ENCODE measurements at regions not wholly inside any gene's neighbourhood (a gene's known extent, or its start where the extent isn't known, plus 50 kb on each side); places are given as distances from the start of the nearest gene placed in this dataset.
A peak's percentile ranks its signal among the peaks of the same experiment; 100 is the strongest.

DNA sequence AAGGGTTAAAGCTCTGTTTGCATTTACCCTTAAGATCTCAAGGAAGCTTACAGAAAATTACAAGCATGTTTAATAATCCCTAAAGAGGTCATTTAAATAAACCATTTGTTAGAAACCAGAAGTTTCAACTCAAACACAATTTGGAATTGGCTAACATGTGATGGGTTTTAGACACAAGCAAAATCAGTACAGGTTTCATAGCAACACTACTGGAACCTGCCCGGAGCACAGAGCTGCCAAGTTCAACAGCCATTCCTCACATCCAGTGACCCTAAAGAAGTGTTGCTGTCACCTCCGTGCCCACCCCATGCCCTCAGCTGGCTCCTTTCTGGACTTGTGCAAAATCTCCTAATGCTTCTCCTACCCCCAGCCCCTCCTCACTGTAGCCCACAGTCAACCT lies 338.8 kb upstream of the AUTS2 start:
- Mint-ChIP-seq H3K4me1 (no peaks in the 10 kb centered on the region), H3K4me3 (no peak overlapping the region), H3K27ac (no peak overlapping the region), H3K36me3 (no peaks in the 10 kb centered on the region), H3K9me3 (peaks cover 0 to 5% (median 2%) of the 10 kb centered on the region in 5 donors), H3K27me3 (peaks cover 0 to 6% of the 10 kb centered on the region in 2 donors)
- no peaks in the 10 kb centered on the region for H3K36me3 ChIP-seq (ENCODE audit: insufficient read depth, low read length)
- H3K27me3 ChIP-seq (ENCODE audit: insufficient read depth, low read length, poor library complexity, severe bottlenecking) = no peaks in the 10 kb centered on the region
- H3K4me3 ChIP-seq (ENCODE audit: low read length) = no peak overlapping the region
- H3K9me3 ChIP-seq (ENCODE audit: low read length) = no peaks in the 10 kb centered on the region
- DNase-seq = no peak
- ChIA-PET POLR2A (no interaction called here), CTCF (no interaction called here)
- no peaks in the 10 kb centered on the region for H3K4me1 ChIP-seq (ENCODE audit: insufficient read depth, low read length)
- H3K27ac ChIP-seq (ENCODE audit: low read depth, low read length) = no peak overlapping the region

DNA sequence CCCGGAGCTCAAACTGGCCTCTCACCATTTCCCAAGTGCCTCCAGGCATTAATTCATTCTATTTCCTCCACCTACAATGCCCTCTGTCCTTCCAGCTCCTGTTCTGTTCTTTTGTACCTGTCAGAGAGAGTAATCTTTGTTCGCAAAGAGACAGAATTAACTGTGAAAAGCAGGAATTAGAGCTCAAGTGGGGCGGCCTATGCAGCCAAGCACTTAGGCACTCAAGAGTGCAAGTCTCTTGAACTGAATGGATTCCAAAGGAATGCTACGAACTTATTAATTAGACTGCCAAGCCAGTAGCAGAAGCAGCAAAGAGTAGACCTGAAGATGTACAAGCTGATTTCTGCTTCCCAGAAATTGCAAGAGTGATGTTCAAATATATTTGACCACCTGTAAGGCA lies 338.3 kb upstream of the AUTS2 start:
- CTCF ChIA-PET = no interaction called here
- H3K4me1 ChIP-seq (ENCODE audit: insufficient read depth, low read length) = no peaks in the 10 kb centered on the region
- POLR2A ChIA-PET = no interaction called here
- no peaks in the 10 kb centered on the region for H3K36me3 ChIP-seq (ENCODE audit: insufficient read depth, low read length)
- H3K36me3 Mint-ChIP-seq = no peaks in the 10 kb centered on the region
- no peaks in the 10 kb centered on the region for H3K9me3 ChIP-seq (ENCODE audit: low read length)
- DNase-seq = no peak
- H3K4me3 Mint-ChIP-seq = no peak overlapping the region
- no peaks in the 10 kb centered on the region for H3K27me3 ChIP-seq (ENCODE audit: insufficient read depth, low read length, poor library complexity, severe bottlenecking)
- no peaks in the 10 kb centered on the region for H3K4me1 Mint-ChIP-seq
- no peak overlapping the region for H3K4me3 ChIP-seq (ENCODE audit: low read length)
- H3K9me3 Mint-ChIP-seq = peaks cover 0 to 4% (median 2%) of the 10 kb centered on the region in 5 donors
- H3K27me3 Mint-ChIP-seq = peaks cover 0 to 3% of the 10 kb centered on the region in 2 donors
- no peak overlapping the region for H3K27ac Mint-ChIP-seq
- no peak overlapping the region for H3K27ac ChIP-seq (ENCODE audit: low read depth, low read length)

DNA sequence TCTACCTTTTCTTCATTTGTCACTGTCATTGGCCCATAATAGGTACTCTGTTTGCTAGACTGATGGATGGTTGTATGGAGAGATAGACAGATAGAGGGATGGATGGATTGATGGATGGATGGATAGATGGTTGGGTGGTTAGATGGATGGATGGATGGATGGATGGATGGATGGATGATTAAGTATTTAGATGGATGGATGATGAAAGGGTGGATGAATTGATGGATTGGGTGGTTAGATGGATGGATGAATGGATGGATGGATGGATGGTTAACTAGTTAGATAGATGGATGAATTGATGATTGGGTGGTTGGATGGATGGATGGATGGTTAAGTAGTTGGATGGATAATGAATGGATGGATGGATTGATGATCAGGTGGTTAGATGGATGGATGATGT lies 334.7 kb upstream of the AUTS2 start:
- no peak overlapping the region for H3K27ac Mint-ChIP-seq
- H3K27me3 ChIP-seq (ENCODE audit: insufficient read depth, low read length, poor library complexity, severe bottlenecking) = no peaks in the 10 kb centered on the region
- no peaks in the 10 kb centered on the region for H3K4me1 ChIP-seq (ENCODE audit: insufficient read depth, low read length)
- no peaks in the 10 kb centered on the region for H3K27me3 Mint-ChIP-seq
- DNase-seq = no peak
- no peak overlapping the region for H3K27ac ChIP-seq (ENCODE audit: low read depth, low read length)
- H3K4me3 ChIP-seq (ENCODE audit: low read length) = no peak overlapping the region
- H3K4me3 Mint-ChIP-seq = no peak overlapping the region
- H3K9me3 Mint-ChIP-seq = peaks cover 0 to 4% (median 0%) of the 10 kb centered on the region in 5 donors
- CTCF ChIA-PET = no interaction called here
- no peaks in the 10 kb centered on the region for H3K36me3 Mint-ChIP-seq
- no peaks in the 10 kb centered on the region for H3K36me3 ChIP-seq (ENCODE audit: insufficient read depth, low read length)
- H3K9me3 ChIP-seq (ENCODE audit: low read length) = no peaks in the 10 kb centered on the region
- POLR2A ChIA-PET = no interaction called here
- H3K4me1 Mint-ChIP-seq = no peaks in the 10 kb centered on the region

DNA sequence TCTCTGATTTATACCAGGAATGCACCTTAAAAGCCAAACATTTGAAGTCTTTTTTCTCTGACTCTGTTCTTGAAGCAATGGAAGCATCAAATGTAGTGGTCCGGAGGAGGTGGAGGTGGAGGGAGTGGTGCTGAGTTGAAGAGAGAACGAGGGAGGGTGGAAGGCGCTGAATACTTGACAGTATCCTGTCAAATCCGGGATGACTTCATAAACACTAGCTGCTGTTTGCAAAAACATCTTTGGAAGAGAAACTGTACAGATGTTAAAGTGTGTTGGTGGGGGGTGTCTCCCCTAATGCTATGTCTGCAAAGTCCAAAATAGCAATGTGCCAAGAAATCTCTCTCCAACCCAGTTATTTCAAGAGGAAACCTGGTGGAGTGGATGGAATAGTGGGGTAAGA lies 328.5 kb upstream of the AUTS2 start:
- Histone ChIP-seq H3K4me1 (ENCODE audit: insufficient read depth, low read length) (no peaks in the 10 kb centered on the region), H3K4me3 (ENCODE audit: low read length) (no peak overlapping the region), H3K9me3 (ENCODE audit: low read length) (no peaks in the 10 kb centered on the region), H3K36me3 (ENCODE audit: insufficient read depth, low read length) (no peaks in the 10 kb centered on the region), H3K27ac (ENCODE audit: low read depth, low read length) (no peak overlapping the region), H3K27me3 (ENCODE audit: insufficient read depth, low read length, poor library complexity, severe bottlenecking) (no peaks in the 10 kb centered on the region)
- peaks cover 0 to 2% (median 0%) of the 10 kb centered on the region in 5 donors for H3K9me3 Mint-ChIP-seq
- no peaks in the 10 kb centered on the region for H3K4me1 Mint-ChIP-seq
- H3K27ac Mint-ChIP-seq = no peak overlapping the region
- no peaks in the 10 kb centered on the region for H3K36me3 Mint-ChIP-seq
- H3K27me3 Mint-ChIP-seq = no peaks in the 10 kb centered on the region
- POLR2A ChIA-PET = no interaction called here
- H3K4me3 Mint-ChIP-seq = no peak overlapping the region
- CTCF ChIA-PET = no interaction called here
- no peak for DNase-seq

DNA sequence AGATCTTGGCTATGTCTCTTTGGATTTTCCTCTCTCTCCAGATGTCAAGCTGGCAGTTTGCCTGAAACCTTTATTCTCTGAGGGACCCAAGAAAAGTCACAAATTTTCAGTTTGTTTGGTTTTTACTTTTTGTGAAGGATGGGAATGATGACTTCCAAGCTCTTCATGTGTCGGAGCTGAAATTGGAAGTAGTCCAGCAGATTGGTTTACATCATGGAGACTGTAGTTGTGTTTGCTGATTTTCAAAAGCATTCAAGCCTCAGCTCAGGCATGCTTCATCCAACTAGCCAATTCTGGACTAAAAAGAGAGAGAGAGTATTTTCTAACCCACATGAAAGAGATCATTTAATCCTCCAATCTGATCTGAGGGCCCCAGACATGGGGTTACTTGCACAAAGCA lies 326.2 kb upstream of the AUTS2 start:
- Mint-ChIP-seq H3K9me3 (no peaks in the 10 kb centered on the region), H3K36me3 (no peaks in the 10 kb centered on the region), H3K4me3 (no peak overlapping the region), H3K27ac (no peak overlapping the region), H3K4me1 (no peaks in the 10 kb centered on the region), H3K27me3 (no peaks in the 10 kb centered on the region)
- DNase-seq = no peak
- Histone ChIP-seq H3K9me3 (ENCODE audit: low read length) (no peaks in the 10 kb centered on the region), H3K36me3 (ENCODE audit: insufficient read depth, low read length) (no peaks in the 10 kb centered on the region), H3K4me3 (ENCODE audit: low read length) (no peak overlapping the region), H3K27me3 (ENCODE audit: insufficient read depth, low read length, poor library complexity, severe bottlenecking) (no peaks in the 10 kb centered on the region), H3K4me1 (ENCODE audit: insufficient read depth, low read length) (no peaks in the 10 kb centered on the region), H3K27ac (ENCODE audit: low read depth, low read length) (no peak overlapping the region)
- ChIA-PET CTCF (no interaction called here), POLR2A (no interaction called here)

DNA sequence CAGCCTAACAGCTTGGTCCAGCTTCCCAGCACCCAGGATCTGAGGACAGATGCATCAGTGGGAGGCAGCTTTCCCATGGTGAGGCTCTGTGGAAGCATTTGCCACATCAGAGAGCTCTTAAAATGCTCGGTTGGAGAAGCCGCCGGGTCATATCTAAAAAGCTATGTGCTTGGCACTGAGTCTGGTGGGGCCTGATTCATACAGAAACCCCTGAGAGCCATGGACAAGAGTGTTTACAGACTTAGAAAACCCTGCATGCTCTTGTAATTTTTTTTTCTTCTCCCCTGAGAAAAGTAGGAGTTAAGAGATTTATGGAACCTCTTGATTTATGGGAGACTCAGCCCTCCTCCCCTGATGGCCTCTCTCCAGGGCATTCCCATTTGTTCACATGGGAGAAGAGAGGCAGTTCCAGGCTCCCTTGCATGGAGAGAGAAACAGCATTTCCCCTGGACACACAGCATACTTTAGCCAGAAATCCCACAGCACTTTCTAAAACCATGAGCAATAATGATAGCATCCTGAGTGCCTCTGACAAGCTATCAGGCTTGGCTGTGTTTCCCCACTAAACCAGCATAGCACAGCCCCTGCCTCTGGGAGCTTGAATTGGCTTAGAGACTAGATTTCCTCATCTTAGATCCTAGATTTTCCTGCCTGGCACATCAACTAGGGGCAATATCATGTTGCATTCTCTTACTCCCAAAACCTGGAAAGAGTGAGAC lies 322.1 kb upstream of the AUTS2 start:
- Mint-ChIP-seq H3K4me3 (no peak overlapping the region), H3K27ac (peak overlapping the region in 1 of 8 donors; percentile 69), H3K4me1 (no peaks in the 10 kb centered on the region), H3K36me3 (no peaks in the 10 kb centered on the region), H3K27me3 (peaks cover 0 to 3% of the 10 kb centered on the region in 2 donors), H3K9me3 (peaks cover 0 to 3% (median 0%) of the 10 kb centered on the region in 5 donors)
- no peak for DNase-seq
- H3K36me3 ChIP-seq (ENCODE audit: insufficient read depth, low read length) = no peaks in the 10 kb centered on the region
- POLR2A ChIA-PET = no interaction called here
- H3K4me3 ChIP-seq (ENCODE audit: low read length) = no peak overlapping the region
- no peaks in the 10 kb centered on the region for H3K9me3 ChIP-seq (ENCODE audit: low read length)
- H3K27ac ChIP-seq (ENCODE audit: low read depth, low read length) = no peak overlapping the region
- CTCF ChIA-PET = no interaction called here
- no peaks in the 10 kb centered on the region for H3K27me3 ChIP-seq (ENCODE audit: insufficient read depth, low read length, poor library complexity, severe bottlenecking)
- no peaks in the 10 kb centered on the region for H3K4me1 ChIP-seq (ENCODE audit: insufficient read depth, low read length)

DNA sequence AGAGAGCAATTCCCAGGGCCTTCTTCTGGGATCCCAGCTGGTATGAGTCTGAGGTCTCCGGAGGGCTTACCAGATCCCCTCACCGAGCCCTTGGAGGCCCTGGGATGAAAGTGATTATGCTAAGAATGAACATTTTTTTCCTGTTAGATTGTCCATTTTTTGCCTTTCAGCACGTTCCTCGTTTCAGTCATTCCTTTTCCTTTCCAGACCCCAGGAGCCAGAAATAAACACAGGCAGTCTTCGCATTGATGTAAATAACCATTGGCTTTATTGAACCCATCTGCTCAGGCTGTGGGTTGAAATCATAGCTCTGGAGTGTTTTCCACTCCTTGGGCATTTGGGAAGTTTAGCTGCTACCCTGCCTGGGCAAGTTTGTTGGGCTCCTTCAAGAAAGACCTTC lies 320.9 kb upstream of the AUTS2 start:
- H3K36me3 Mint-ChIP-seq = no peaks in the 10 kb centered on the region
- H3K4me3 Mint-ChIP-seq = no peak overlapping the region
- Histone ChIP-seq H3K9me3 (ENCODE audit: low read length) (no peaks in the 10 kb centered on the region), H3K4me3 (ENCODE audit: low read length) (no peak overlapping the region), H3K4me1 (ENCODE audit: insufficient read depth, low read length) (no peaks in the 10 kb centered on the region), H3K27ac (ENCODE audit: low read depth, low read length) (no peak overlapping the region), H3K36me3 (ENCODE audit: insufficient read depth, low read length) (no peaks in the 10 kb centered on the region), H3K27me3 (ENCODE audit: insufficient read depth, low read length, poor library complexity, severe bottlenecking) (no peaks in the 10 kb centered on the region)
- peaks cover 0 to 3% of the 10 kb centered on the region in 2 donors for H3K27me3 Mint-ChIP-seq
- H3K27ac Mint-ChIP-seq = no peak overlapping the region
- no peaks in the 10 kb centered on the region for H3K4me1 Mint-ChIP-seq
- H3K9me3 Mint-ChIP-seq = peaks cover 0 to 4% (median 3%) of the 10 kb centered on the region in 5 donors
- ChIA-PET POLR2A (no interaction called here), CTCF (no interaction called here)
- no peak for DNase-seq

DNA sequence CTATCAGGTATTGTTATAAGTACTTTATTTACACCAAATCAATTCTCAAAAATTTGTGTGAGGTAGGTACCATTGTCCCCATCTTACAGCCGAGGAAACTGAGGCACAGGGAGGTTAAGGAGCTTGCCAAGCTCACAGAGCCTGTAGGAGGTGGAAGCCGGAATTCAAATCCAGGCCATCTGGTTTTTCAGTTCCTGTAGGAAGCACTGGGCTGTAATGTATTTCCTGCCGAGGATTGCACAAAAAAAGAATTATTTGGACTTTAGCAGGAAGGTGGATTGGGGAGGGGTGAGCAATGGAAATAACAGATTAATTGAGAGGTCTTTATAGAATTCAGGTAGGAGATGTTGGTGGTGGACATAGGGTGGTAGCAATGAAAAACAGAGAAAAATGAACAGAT lies 315.3 kb upstream of the AUTS2 start:
- Histone ChIP-seq H3K36me3 (ENCODE audit: insufficient read depth, low read length) (no peaks in the 10 kb centered on the region), H3K4me1 (ENCODE audit: insufficient read depth, low read length) (no peaks in the 10 kb centered on the region), H3K4me3 (ENCODE audit: low read length) (no peak overlapping the region), H3K27me3 (ENCODE audit: insufficient read depth, low read length, poor library complexity, severe bottlenecking) (no peaks in the 10 kb centered on the region), H3K9me3 (ENCODE audit: low read length) (no peaks in the 10 kb centered on the region), H3K27ac (ENCODE audit: low read depth, low read length) (no peak overlapping the region)
- POLR2A ChIA-PET = no interaction called here
- Mint-ChIP-seq H3K27ac (no peak overlapping the region), H3K9me3 (peaks cover 0 to 15% (median 3%) of the 10 kb centered on the region in 5 donors), H3K36me3 (no peaks in the 10 kb centered on the region), H3K4me1 (no peaks in the 10 kb centered on the region), H3K27me3 (peaks cover 0 to 8% of the 10 kb centered on the region in 2 donors), H3K4me3 (no peak overlapping the region)
- no peak for DNase-seq
- CTCF ChIA-PET = no interaction called here

DNA sequence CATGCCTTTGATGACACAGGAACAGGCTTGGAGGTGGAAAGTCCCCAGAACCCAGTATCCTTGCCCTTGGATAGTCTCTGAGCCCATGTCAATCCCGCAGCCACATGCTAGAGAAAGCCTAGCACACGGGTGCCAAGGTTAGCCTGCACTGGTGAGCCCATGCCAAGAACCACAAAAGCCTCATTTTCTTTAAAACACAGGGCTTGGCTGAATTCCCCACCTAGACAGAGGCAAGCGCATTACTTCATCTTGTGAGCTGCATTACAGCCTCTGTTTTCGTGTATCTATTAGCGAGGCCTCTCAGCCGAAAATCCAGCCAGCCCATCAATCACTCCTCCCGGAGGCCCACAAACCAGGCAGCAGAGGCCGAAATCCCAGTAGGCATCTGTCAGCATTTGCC lies 314.9 kb upstream of the AUTS2 start:
- Mint-ChIP-seq H3K9me3 (peaks cover 0 to 15% (median 3%) of the 10 kb centered on the region in 5 donors), H3K36me3 (no peaks in the 10 kb centered on the region), H3K4me3 (no peak overlapping the region), H3K27ac (no peak overlapping the region), H3K4me1 (no peaks in the 10 kb centered on the region), H3K27me3 (peaks cover 0 to 9% of the 10 kb centered on the region in 2 donors)
- CTCF ChIA-PET = no interaction called here
- no peaks in the 10 kb centered on the region for H3K9me3 ChIP-seq (ENCODE audit: low read length)
- no peaks in the 10 kb centered on the region for H3K36me3 ChIP-seq (ENCODE audit: insufficient read depth, low read length)
- H3K4me1 ChIP-seq (ENCODE audit: insufficient read depth, low read length) = no peaks in the 10 kb centered on the region
- H3K27ac ChIP-seq (ENCODE audit: low read depth, low read length) = no peak overlapping the region
- no peaks in the 10 kb centered on the region for H3K27me3 ChIP-seq (ENCODE audit: insufficient read depth, low read length, poor library complexity, severe bottlenecking)
- no peak overlapping the region for H3K4me3 ChIP-seq (ENCODE audit: low read length)
- POLR2A ChIA-PET = no interaction called here
- no peak for DNase-seq
